ENCODE measurements at regions not wholly inside any gene's neighbourhood (a gene's known extent, or its start where the extent isn't known, plus 50 kb on each side); places are given as distances from the start of the nearest gene placed in this dataset.

GRCh38 chr10:10513898-10514297 is 503.8 kb upstream of the CELF2 start:
- no peak overlapping the region for H3K4me3 Mint-ChIP-seq (ENCODE audit: unreplicated experiment)
- DNase-seq (ENCODE audit: low spot score), result no peak
- H3K27ac Mint-ChIP-seq (ENCODE audit: unreplicated experiment), result no peak overlapping the region
- H3K36me3 Mint-ChIP-seq (ENCODE audit: low read depth, unreplicated experiment), result no peaks in the 10 kb centered on the region
- no peak for TF ChIP-seq CTCF (IDR thresholded peaks at IDR 0.05; ENCODE audit: unreplicated experiment)
- peaks cover 2% of the 10 kb centered on the region for H3K27me3 Mint-ChIP-seq (ENCODE audit: unreplicated experiment)
- H3K9me3 Mint-ChIP-seq (ENCODE audit: unreplicated experiment), result no peaks in the 10 kb centered on the region
- H3K4me1 Mint-ChIP-seq (ENCODE audit: unreplicated experiment), result peaks cover 2% of the 10 kb centered on the region

- no peak overlapping the region for H3K27ac Mint-ChIP-seq (ENCODE audit: unreplicated experiment)
- no peaks in the 10 kb centered on the region for H3K9me3 Mint-ChIP-seq (ENCODE audit: unreplicated experiment)
- TF ChIP-seq CTCF (IDR thresholded peaks at IDR 0.05; ENCODE audit: unreplicated experiment), result no peak
- H3K4me1 Mint-ChIP-seq (ENCODE audit: unreplicated experiment), result peaks cover 2% of the 10 kb centered on the region
- H3K36me3 Mint-ChIP-seq (ENCODE audit: low read depth, unreplicated experiment), result no peaks in the 10 kb centered on the region
- DNase-seq (ENCODE audit: low spot score), result no peak
- no peak overlapping the region for H3K4me3 Mint-ChIP-seq (ENCODE audit: unreplicated experiment)
- H3K27me3 Mint-ChIP-seq (ENCODE audit: unreplicated experiment), result peaks cover 2% of the 10 kb centered on the region
Observed at GRCh38 chr10:10514797-10515196, 502.9 kb upstream of the CELF2 start.

- H3K4me3 Mint-ChIP-seq (ENCODE audit: unreplicated experiment), result no peak overlapping the region
- no peak for DNase-seq (ENCODE audit: low spot score)
- no peaks in the 10 kb centered on the region for H3K9me3 Mint-ChIP-seq (ENCODE audit: unreplicated experiment)
- TF ChIP-seq CTCF (IDR thresholded peaks at IDR 0.05; ENCODE audit: unreplicated experiment), result no peak
- peaks cover 2% of the 10 kb centered on the region for H3K27me3 Mint-ChIP-seq (ENCODE audit: unreplicated experiment)
- no peaks in the 10 kb centered on the region for H3K36me3 Mint-ChIP-seq (ENCODE audit: low read depth, unreplicated experiment)
- peaks cover 2% of the 10 kb centered on the region for H3K4me1 Mint-ChIP-seq (ENCODE audit: unreplicated experiment)
- no peak overlapping the region for H3K27ac Mint-ChIP-seq (ENCODE audit: unreplicated experiment)
Observed at GRCh38 chr10:10515479-10516204, 502.0 kb upstream of the CELF2 start.

GRCh38 chr10:10516346-10517130 is 501.1 kb upstream of the CELF2 start:
- Mint-ChIP-seq H3K4me1 (ENCODE audit: unreplicated experiment) (peaks cover 2% of the 10 kb centered on the region), H3K9me3 (ENCODE audit: unreplicated experiment) (no peaks in the 10 kb centered on the region), H3K36me3 (ENCODE audit: low read depth, unreplicated experiment) (no peaks in the 10 kb centered on the region), H3K27me3 (ENCODE audit: unreplicated experiment) (peaks cover 2% of the 10 kb centered on the region), H3K4me3 (ENCODE audit: unreplicated experiment) (no peak overlapping the region), H3K27ac (ENCODE audit: unreplicated experiment) (no peak overlapping the region)
- DNase-seq (ENCODE audit: low spot score), result no peak
- no peak for TF ChIP-seq CTCF (IDR thresholded peaks at IDR 0.05; ENCODE audit: unreplicated experiment)

- no peak for DNase-seq (ENCODE audit: low spot score)
- no peak overlapping the region for H3K27ac Mint-ChIP-seq (ENCODE audit: unreplicated experiment)
- H3K4me3 Mint-ChIP-seq (ENCODE audit: unreplicated experiment), result no peak overlapping the region
- no peaks in the 10 kb centered on the region for H3K9me3 Mint-ChIP-seq (ENCODE audit: unreplicated experiment)
- no peak for TF ChIP-seq CTCF (IDR thresholded peaks at IDR 0.05; ENCODE audit: unreplicated experiment)
- peaks cover 2% of the 10 kb centered on the region for H3K27me3 Mint-ChIP-seq (ENCODE audit: unreplicated experiment)
- H3K36me3 Mint-ChIP-seq (ENCODE audit: low read depth, unreplicated experiment), result no peaks in the 10 kb centered on the region
- H3K4me1 Mint-ChIP-seq (ENCODE audit: unreplicated experiment), result peaks cover 2% of the 10 kb centered on the region
Observed at GRCh38 chr10:10517866-10518265, 499.8 kb upstream of the CELF2 start.
